ENCODE measurements at regions not wholly inside any gene's neighbourhood (a gene's known extent, or its start where the extent isn't known, plus 50 kb on each side); places are given as distances from the start of the nearest gene placed in this dataset.
"Not testable (repeated sequence)": the region's sequence is repeated elsewhere in the genome, so short reads cannot be mapped to it uniquely, and the experiment has no call there.

GRCh38 chr2:15693926-15694588, 102.4 kb downstream of the DDX1 start:
- DNase-seq (ENCODE audit: low spot score) (no peak), ATAC-seq (ENCODE audit: low FRiP score) (no peak)
- no peak for TF ChIP-seq CTCF (IDR thresholded peaks at IDR 0.05)

- ATAC-seq (ENCODE audit: low FRiP score) (no peak), DNase-seq (ENCODE audit: low spot score) (no peak)
- TF ChIP-seq CTCF (IDR thresholded peaks at IDR 0.05), result no peak
Measured at GRCh38 chr2:15694589-15694986, 102.9 kb downstream of the DDX1 start.

- no peak for ATAC-seq (ENCODE audit: low FRiP score)
- DNase-seq (ENCODE audit: low spot score), result no peak
Measured at GRCh38 chr2:15695582-15696330, 104.1 kb downstream of the DDX1 start.

GRCh38 chr2:15696606-15697170, 105.0 kb downstream of the DDX1 start:
- not testable (repeated sequence) for ATAC-seq (ENCODE audit: low FRiP score)

More at GRCh38 chr2:15695582-15696330, 104.1 kb downstream of the DDX1 start:
- no peak for TF ChIP-seq CTCF (IDR thresholded peaks at IDR 0.05)

GRCh38 chr2:15700131-15700530, 108.5 kb downstream of the DDX1 start:
- DNase-seq (ENCODE audit: low spot score) (no peak), ATAC-seq (ENCODE audit: low FRiP score) (no peak)
- no peak for TF ChIP-seq CTCF (IDR thresholded peaks at IDR 0.05)

More at GRCh38 chr2:15696606-15697170, 105.0 kb downstream of the DDX1 start:
- not testable (repeated sequence) for DNase-seq (ENCODE audit: low spot score)

GRCh38 chr2:15700599-15701340, 109.1 kb downstream of the DDX1 start:
- no peak for TF ChIP-seq CTCF (IDR thresholded peaks at IDR 0.05)
- DNase-seq (ENCODE audit: low spot score) (no peak), ATAC-seq (ENCODE audit: low FRiP score) (no peak)

- no peak for TF ChIP-seq CTCF (IDR thresholded peaks at IDR 0.05)
- no peak for DNase-seq (ENCODE audit: low spot score)
- no peak for ATAC-seq (ENCODE audit: low FRiP score)
Measured at GRCh38 chr2:15701341-15701907, 109.8 kb downstream of the DDX1 start.
